Subcutaneous abdominal adipose tissue (tissue), 5 donors: ENCODE measurements at regions not wholly inside any gene's neighbourhood (a gene's known extent, or its start where the extent isn't known, plus 50 kb on each side); places are given as distances from the start of the nearest gene placed in this dataset.

ENCODE experiments used
- H3K27ac ChIP-seq: one replicate; pipeline ENCODE4 v1.7.0; 2013; ENCODE audit warnings: low read depth, mild to moderate bottlenecking, inconsistent platforms, low read length, moderate library complexity
- H3K27me3 ChIP-seq, 5 donors: one replicate each; pipeline ENCODE4 v1.7.0; 2013; ENCODE audit warnings: low read length in 5 of 5, inconsistent platforms in 1 of 5; ENCODE audit not compliant: control insufficient read depth in 5 of 5, insufficient read depth in 4 of 5
- H3K36me3 ChIP-seq, 5 donors: one replicate each; pipeline ENCODE4 v1.7.0; 2013; ENCODE audit warnings: low read length in 5 of 5; ENCODE audit not compliant: control insufficient read depth in 5 of 5, insufficient read depth in 5 of 5
- H3K4me1 ChIP-seq, 5 donors: one replicate each; pipeline ENCODE4 v1.7.0; 2013; ENCODE audit warnings: low read length in 5 of 5, mild to moderate bottlenecking in 3 of 5, moderate library complexity in 1 of 5; ENCODE audit not compliant: control insufficient read depth in 5 of 5, insufficient read depth in 5 of 5
- H3K4me3 ChIP-seq, 5 donors: one replicate each; pipeline ENCODE4 v1.7.0; 2013; ENCODE audit warnings: low read length in 5 of 5, low read depth in 1 of 5
- H3K9ac ChIP-seq, 5 donors: one replicate each; pipeline ENCODE4 v1.7.0; 2013; ENCODE audit warnings: low read length in 5 of 5, mild to moderate bottlenecking in 4 of 5, moderate library complexity in 3 of 5
- H3K9me3 ChIP-seq, 5 donors: one replicate each; pipeline ENCODE4 v1.7.0; 2013; ENCODE audit warnings: low read length in 5 of 5; ENCODE audit not compliant: control insufficient read depth in 5 of 5
- donor health status: healthy.
- donor health status: healthy.
- donor health status: healthy.
- donor health status: healthy.
- donor health status: healthy.

DNA sequence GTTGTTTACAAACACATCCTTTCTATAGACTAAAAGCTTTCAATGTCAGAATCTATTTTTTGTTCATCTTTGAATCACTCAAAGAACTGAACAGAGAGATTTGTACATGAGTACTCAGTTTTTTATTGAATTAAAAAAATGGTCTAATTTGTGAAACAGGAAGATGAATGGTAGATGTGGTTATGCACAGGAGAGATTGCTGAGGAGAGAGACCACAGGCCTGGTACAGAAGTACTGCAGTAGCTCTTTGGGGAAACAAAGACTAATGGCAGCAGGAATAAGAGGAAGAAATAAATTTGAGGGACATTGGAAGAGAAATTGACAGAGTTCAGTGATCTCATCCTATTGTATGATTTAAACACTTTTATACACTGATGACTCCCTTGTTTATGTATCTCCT is 222.0 kb upstream of the ARGLU1 start:
- Histone ChIP-seq H3K4me1 (peaks cover 0 to 5% (median 0%) of the 10 kb centered on the region in 5 donors), H3K36me3 (no peaks in the 10 kb centered on the region), H3K27ac (no peak overlapping the region), H3K9ac (no peak overlapping the region), H3K9me3 (no peaks in the 10 kb centered on the region), H3K4me3 (no peak overlapping the region), H3K27me3 (no peaks in the 10 kb centered on the region)

DNA sequence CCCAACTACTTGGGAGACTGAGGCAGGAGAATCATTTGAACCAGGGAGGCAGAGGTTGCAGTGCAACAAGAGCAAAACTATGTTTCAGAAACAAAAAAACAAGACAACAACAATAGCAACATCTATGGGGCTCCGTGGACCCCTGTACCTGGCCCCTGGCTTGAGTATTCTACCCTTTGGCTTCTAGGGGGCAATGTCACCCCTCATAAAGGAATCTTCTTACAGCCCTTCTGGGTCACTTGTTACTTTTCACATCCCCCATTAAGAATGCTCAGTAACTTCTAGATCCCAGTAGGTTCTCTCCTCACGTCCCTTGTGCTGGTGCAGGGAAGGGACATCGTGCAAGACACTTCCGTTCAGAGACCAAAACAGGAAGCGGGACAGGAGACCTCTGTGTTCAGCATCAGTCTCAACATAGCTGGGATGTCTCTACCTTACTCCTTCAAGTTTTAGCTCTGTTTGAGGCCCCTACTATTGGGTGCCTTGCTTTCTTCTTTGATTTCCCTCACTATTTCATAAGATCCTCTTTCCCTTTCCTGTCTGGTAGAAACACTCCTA is 218.1 kb upstream of the ARGLU1 start:
- Histone ChIP-seq H3K27ac (no peak overlapping the region), H3K9ac (no peak overlapping the region), H3K27me3 (no peaks in the 10 kb centered on the region), H3K4me1 (peaks cover 0 to 5% (median 0%) of the 10 kb centered on the region in 5 donors), H3K9me3 (no peaks in the 10 kb centered on the region), H3K36me3 (no peaks in the 10 kb centered on the region), H3K4me3 (no peak overlapping the region)

DNA sequence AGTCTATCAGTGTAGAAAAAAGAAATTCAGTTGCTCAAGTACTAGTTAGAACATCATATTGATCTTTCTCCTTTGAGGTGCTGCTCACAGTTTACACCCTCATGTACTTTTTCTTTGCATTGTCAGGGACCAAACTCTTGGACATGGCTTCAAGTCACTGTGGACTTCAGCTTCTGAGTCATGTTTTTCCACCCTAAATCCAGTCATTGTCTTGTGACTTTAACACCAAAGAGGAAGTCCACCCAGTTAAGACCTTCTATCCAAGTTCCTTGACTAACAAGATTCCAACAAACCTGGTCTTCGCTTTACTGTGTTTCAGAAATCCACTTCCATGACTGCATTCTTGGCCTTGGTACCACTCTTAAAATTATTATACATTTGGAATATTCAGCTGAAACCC is 206.7 kb upstream of the ARGLU1 start:
- peaks cover 0 to 10% (median 0%) of the 10 kb centered on the region in 5 donors for H3K4me1 ChIP-seq
- no peak overlapping the region for H3K27ac ChIP-seq
- no peaks in the 10 kb centered on the region for H3K9me3 ChIP-seq
- no peaks in the 10 kb centered on the region for H3K27me3 ChIP-seq
- no peak overlapping the region for H3K9ac ChIP-seq
- H3K4me3 ChIP-seq = no peak overlapping the region
- no peaks in the 10 kb centered on the region for H3K36me3 ChIP-seq

- H3K4me3 ChIP-seq = no peak overlapping the region
- H3K4me1 ChIP-seq = peaks cover 0 to 10% (median 0%) of the 10 kb centered on the region in 5 donors
- H3K36me3 ChIP-seq = no peaks in the 10 kb centered on the region
- no peak overlapping the region for H3K27ac ChIP-seq
- H3K9ac ChIP-seq = no peak overlapping the region
- H3K9me3 ChIP-seq = peaks cover 0 to 19% (median 13%) of the 10 kb centered on the region in 5 donors
- H3K27me3 ChIP-seq = no peaks in the 10 kb centered on the region
Measured at GRCh38 chr13:106772006-106772601, 204.2 kb upstream of the ARGLU1 start.

DNA sequence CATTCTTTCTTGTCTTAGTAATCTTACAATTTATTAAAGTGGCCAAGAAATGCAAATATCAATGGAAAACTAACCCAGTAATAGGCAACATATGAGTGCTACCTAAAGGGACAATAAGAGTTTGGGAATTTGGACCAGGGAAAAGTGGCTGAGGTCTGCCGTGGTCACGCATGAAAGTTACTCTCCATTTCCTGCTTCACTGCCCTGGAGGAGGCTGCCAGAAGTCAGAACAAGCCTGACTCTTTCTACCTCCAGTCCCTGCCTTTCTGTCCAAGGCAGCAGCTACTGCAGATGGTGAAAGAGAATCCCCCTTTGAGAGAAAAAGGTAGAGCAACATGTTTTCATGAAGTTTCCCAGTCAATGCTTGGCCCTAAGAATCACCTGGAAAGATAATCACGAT is 201.1 kb upstream of the ARGLU1 start:
- H3K27ac ChIP-seq = no peak overlapping the region
- H3K4me1 ChIP-seq = peaks cover 0 to 10% (median 0%) of the 10 kb centered on the region in 5 donors
- no peaks in the 10 kb centered on the region for H3K36me3 ChIP-seq
- H3K9me3 ChIP-seq = peaks cover 2 to 36% (median 15%) of the 10 kb centered on the region in 5 donors
- H3K9ac ChIP-seq = no peak overlapping the region
- no peaks in the 10 kb centered on the region for H3K27me3 ChIP-seq
- no peak overlapping the region for H3K4me3 ChIP-seq

- Histone ChIP-seq H3K4me1 (no peaks in the 10 kb centered on the region), H3K27ac (no peak overlapping the region), H3K9ac (no peak overlapping the region), H3K36me3 (no peaks in the 10 kb centered on the region), H3K4me3 (no peak overlapping the region), H3K27me3 (no peaks in the 10 kb centered on the region), H3K9me3 (peaks cover 2 to 22% (median 7%) of the 10 kb centered on the region in 5 donors)
Measured at GRCh38 chr13:106762708-106763107, 194.8 kb upstream of the ARGLU1 start.

GRCh38 chr13:106756446-106756845 is 188.5 kb upstream of the ARGLU1 start:
- H3K9ac ChIP-seq = no peak overlapping the region
- H3K4me3 ChIP-seq = no peak overlapping the region
- no peaks in the 10 kb centered on the region for H3K27me3 ChIP-seq
- peaks cover 0 to 27% (median 0%) of the 10 kb centered on the region in 5 donors for H3K4me1 ChIP-seq
- no peak overlapping the region for H3K27ac ChIP-seq
- no peaks in the 10 kb centered on the region for H3K9me3 ChIP-seq
- no peaks in the 10 kb centered on the region for H3K36me3 ChIP-seq

GRCh38 chr13:106755542-106755941 is 187.6 kb upstream of the ARGLU1 start:
- Histone ChIP-seq H3K4me1 (peaks cover 0 to 27% (median 0%) of the 10 kb centered on the region in 5 donors), H3K9me3 (no peaks in the 10 kb centered on the region), H3K9ac (no peak overlapping the region), H3K27ac (no peak overlapping the region), H3K27me3 (no peaks in the 10 kb centered on the region), H3K4me3 (no peak overlapping the region), H3K36me3 (no peaks in the 10 kb centered on the region)

DNA sequence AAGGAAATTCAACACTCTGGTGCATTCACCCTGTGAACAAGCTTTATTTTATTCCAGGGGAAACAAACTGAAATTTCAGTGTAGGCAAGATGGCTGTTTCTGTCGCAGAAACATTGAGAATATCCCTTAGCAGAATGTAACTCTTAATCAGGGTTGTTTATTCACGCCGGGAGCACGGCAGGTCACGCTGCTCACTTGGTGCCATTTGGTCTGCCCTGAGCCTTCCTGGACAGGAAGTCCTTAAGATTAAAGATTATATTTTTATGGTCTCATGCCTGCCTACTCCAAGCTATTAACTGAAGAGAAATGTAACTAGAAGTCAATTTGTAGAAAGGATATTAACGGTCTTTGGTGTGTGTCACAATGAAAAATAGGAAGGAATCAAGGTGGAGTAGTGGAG is 185.3 kb upstream of the ARGLU1 start:
- no peaks in the 10 kb centered on the region for H3K9me3 ChIP-seq
- H3K36me3 ChIP-seq = no peaks in the 10 kb centered on the region
- H3K27me3 ChIP-seq = no peaks in the 10 kb centered on the region
- no peak overlapping the region for H3K9ac ChIP-seq
- peak overlapping the region; percentile 38 for H3K27ac ChIP-seq
- peaks cover 0 to 27% (median 0%) of the 10 kb centered on the region in 5 donors for H3K4me1 ChIP-seq
- H3K4me3 ChIP-seq = peak overlapping the region in 1 of 5 donors; percentile 8

DNA sequence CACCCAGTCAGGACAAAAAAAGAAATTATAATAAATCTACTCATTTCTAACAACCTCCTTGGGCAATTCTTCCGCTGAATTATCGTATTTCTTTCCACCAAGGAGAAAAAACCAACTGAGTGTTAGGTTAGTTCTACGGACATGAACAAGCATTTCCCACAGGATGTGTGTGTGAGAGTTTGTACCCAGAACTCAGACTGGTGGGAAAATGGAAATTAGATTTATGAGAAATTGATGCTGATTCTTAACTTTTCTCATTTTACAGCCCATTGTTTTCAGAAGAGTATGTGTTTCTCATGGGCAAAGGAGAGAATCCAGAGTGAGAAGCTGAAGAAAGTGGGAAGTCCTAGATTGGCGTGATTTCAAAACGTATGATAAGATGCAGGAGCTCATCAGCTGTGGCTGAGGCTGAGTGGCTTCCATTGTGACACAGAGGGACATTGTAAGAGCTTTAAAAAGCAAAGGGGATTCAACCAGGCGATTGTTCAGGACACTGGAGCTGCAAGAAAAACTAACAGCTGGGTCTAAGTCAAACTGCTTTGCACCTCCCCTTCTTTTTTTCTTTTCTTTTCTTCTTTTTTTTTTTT is 184.7 kb upstream of the ARGLU1 start:
- Histone ChIP-seq H3K36me3 (no peaks in the 10 kb centered on the region), H3K9me3 (peaks cover 0 to under 1% (median 0%) of the 10 kb centered on the region in 5 donors), H3K4me3 (no peak overlapping the region), H3K27me3 (no peaks in the 10 kb centered on the region), H3K27ac (no peak overlapping the region), H3K4me1 (peaks cover 0 to 27% (median 0%) of the 10 kb centered on the region in 5 donors), H3K9ac (no peak overlapping the region)
